ENCODE measurements at regions not wholly inside any gene's neighbourhood (a gene's known extent, or its start where the extent isn't known, plus 50 kb on each side); places are given as distances from the start of the nearest gene placed in this dataset.

- intact Hi-C loops (cut with micrococcal nuclease), result no loop called here
Observed at GRCh38 chr21:43348801-43349261, 78.1 kb downstream of the SIK1 start.

GRCh38 chr21:43348170-43348766 is 78.7 kb downstream of the SIK1 start:
- intact Hi-C loops (cut with micrococcal nuclease), result no loop called here

- intact Hi-C loops (cut with micrococcal nuclease), result no loop called here
Observed at GRCh38 chr21:43347461-43348169, 79.3 kb downstream of the SIK1 start.

GRCh38 chr21:43346551-43346950 is 80.4 kb downstream of the SIK1 start:
- intact Hi-C loops (cut with micrococcal nuclease), result no loop called here

GRCh38 chr21:43345746-43346409 is 81.1 kb downstream of the SIK1 start:
- intact Hi-C loops (cut with micrococcal nuclease), result no loop called here

- intact Hi-C loops (cut with micrococcal nuclease), result no loop called here
Observed at GRCh38 chr21:43345046-43345745, 81.7 kb downstream of the SIK1 start.

- intact Hi-C loops (cut with micrococcal nuclease), result no loop called here
Observed at GRCh38 chr21:43343992-43344886, 82.7 kb downstream of the SIK1 start.

- intact Hi-C loops (cut with micrococcal nuclease), result no loop called here
Observed at GRCh38 chr21:43343095-43343991, 83.6 kb downstream of the SIK1 start.

GRCh38 chr21:43342301-43342881 is 84.5 kb downstream of the SIK1 start:
- intact Hi-C loops (cut with micrococcal nuclease), result no loop called here

GRCh38 chr21:43341378-43342161 is 85.4 kb downstream of the SIK1 start:
- intact Hi-C loops (cut with micrococcal nuclease), result no loop called here

GRCh38 chr21:43340491-43341377 is 86.2 kb downstream of the SIK1 start:
- intact Hi-C loops (cut with micrococcal nuclease), result no loop called here

GRCh38 chr21:43339668-43340067 is 87.3 kb downstream of the SIK1 start:
- intact Hi-C loops (cut with micrococcal nuclease), result no loop called here

- intact Hi-C loops (cut with micrococcal nuclease), result no loop called here
Observed at GRCh38 chr21:43338951-43339350, 88.0 kb downstream of the SIK1 start.

GRCh38 chr21:43337901-43338655 is 88.9 kb downstream of the SIK1 start:
- intact Hi-C loops (cut with micrococcal nuclease), result no loop called here

GRCh38 chr21:43335119-43335518 is 91.8 kb downstream of the SIK1 start:
- intact Hi-C loops (cut with micrococcal nuclease), result no loop called here

GRCh38 chr21:43334214-43334958 is 92.5 kb downstream of the SIK1 start:
- intact Hi-C loops (cut with micrococcal nuclease), result no loop called here
